DMS153 treated with DMSO at 0.1 percent for 48 hours (cell line): ENCODE measurements at regions not wholly inside any gene's neighbourhood (a gene's known extent, or its start where the extent isn't known, plus 50 kb on each side); places are given as distances from the start of the nearest gene placed in this dataset.

Experiments
- DNase-seq: peaks from one replicate; lab custom pipeline; 2025; ENCODE audit not compliant: unreplicated experiment; lab: John Stamatoyannopoulos, UW

- DNase-seq: no peak
Measured at GRCh38 chr6:14274016-14274415, 156.4 kb downstream of the CD83 start.

DNA sequence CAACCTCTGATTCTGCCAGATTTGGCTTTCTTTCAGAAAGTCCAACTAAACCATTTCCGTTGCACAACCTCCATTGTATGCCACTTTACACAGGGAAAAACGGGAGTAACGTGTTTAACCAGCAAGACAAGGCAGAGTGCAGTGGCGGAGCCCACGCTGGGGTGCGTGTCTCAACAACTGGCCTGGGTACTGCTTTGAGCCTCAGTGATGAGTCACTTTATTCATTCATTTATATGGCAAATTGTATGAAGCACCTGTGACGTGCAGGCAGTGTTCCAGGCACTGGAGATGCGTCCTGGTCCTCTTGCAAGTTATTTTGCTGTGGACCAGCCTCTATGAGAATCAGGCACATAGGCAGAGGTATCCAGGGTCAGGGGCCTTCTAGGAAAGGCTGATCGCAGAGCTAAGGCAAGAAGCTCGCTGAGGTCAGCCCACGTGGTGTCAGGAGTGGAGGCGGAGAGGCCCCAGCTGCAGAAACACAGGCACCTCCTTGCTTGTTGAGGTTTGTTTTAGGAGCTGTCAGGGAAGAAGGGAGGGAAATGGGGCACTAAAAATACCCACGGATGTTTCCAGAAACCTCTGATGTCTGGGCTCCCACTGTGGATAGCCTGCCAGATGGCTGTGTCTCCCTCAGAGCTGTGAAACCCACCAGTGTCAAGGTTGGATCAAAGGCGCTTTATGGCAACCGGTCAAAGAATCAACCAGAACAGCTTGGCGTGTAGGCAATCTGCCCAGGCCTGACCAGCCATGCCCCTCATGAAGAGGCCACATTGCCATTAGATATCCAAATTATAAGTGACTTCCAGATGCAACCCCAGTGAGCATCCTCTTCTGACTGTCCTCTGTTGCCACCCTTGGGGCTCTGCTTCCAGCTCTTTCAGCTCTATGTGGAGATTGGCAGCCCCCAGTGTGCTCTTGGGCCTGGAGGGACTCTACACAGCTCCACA, 157.2 kb downstream of the CD83 start:
- no peak for DNase-seq

DNA sequence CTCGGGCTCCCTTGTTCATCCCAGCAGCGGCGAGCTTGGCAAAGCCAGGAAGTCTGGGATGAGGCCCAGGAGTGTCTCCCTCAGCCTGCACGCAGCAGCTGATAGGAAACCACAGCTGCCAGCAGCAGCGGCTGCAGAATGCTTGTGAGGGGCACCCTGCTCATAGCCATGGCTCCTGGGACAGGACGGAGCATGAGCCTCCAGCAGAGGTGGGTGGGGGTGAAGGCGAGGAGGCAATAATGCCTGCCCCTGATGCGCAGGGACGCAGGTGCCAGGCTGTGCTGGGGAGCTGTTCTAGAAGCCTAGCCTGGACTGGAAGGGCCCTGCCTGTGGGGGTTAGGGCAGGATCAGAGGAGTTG, 157.9 kb downstream of the CD83 start:
- no peak for DNase-seq

- DNase-seq: no peak
Measured at GRCh38 chr6:14276071-14276470, 158.5 kb downstream of the CD83 start.

- DNase-seq: no peak
Measured at GRCh38 chr6:14276667-14277404, 159.3 kb downstream of the CD83 start.

- DNase-seq: no peak
Measured at GRCh38 chr6:14277405-14277930, 159.9 kb downstream of the CD83 start.

- no peak for DNase-seq
Measured at GRCh38 chr6:14278006-14278405, 160.4 kb downstream of the CD83 start.

DNA sequence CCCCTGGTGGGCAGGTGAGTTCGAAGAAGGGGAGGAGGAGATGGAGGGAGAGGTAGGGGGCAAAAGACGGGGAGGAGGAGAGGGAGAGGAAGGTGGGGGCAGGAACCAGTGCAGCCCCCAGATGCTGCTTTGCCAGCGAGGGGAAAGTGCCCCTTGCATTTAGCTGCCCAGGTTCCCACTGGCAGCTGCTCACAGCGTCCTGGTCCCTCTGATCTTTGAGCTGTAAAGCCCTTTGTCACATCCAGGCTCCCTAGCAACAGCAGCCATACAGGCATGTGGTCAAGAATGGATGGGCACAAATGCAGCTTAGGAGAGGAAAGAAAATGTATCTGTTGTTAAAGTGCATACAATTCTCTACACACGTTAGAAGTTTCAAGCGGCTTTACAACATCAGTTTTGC, 160.9 kb downstream of the CD83 start:
- DNase-seq: no peak

- no peak for DNase-seq
Measured at GRCh38 chr6:14280006-14280510, 162.5 kb downstream of the CD83 start.

DNA sequence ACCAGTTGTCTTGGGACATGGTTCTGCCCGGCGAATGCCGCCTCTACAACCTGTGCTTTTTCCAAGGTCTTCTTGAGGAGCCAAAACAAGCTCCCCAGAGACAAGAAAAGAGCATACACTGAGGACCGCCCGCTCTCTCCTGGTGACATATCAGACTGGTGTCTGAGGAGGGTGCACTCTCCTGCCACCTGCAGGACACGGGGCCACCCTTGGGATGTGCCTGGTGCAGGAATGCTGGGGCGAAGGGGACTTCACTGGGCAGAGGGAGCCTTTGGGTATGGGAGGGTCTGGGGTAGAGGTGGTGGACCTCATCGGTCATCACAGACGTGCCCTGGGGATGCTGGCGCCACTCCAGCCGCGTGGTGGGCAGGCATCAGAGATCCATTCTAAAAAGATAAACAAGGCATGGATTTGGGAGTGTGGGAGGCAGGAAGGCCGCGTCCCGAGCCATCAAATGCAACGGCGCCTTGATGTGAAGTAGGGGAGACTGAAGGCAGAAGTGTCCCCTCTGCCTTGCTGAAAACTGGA, 163.3 kb downstream of the CD83 start:
- DNase-seq: no peak

DNA sequence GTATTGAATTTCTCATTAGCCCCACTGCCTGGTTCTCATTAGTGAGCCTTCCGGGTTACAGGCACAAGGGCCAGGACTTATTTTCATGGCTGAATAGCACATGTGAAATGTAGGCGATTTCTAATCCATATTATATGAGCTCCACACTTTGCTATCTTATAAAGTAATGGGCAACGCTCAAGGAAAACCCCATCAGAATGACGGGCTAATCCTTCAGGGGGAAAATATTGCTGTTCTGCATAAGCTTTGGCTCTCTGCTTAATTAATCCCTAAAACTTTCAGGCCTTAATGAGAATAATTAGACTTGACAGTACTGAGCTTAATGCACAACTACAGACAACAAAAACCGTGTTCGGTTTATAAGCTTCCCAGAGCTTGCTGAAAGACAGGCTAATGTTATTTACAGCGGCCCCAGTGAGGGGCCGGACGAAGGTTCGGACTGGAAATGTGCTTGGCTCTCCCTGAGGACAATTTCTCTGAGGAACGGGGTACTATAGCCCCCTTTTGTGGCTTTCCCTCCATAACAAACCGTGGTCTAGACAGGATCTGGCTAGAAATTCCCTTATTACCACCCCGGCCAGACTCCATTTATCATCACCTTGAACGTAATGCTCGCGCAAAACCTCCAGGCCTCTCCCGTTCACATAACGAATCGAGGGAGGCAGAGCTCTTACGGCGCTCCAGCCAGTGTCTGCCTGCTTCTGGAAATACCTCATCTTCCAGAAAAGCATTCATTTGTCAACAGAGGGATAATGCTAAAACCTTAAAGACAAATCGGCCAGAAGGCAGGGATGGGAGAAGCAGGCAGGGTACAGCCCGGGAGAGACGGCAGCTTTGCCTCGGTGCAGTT, 164.5 kb downstream of the CD83 start:
- DNase-seq: no peak

- no peak for DNase-seq
Measured at GRCh38 chr6:14282854-14283505, 165.4 kb downstream of the CD83 start.

GRCh38 chr6:14283600-14284235, 166.1 kb downstream of the CD83 start:
- DNase-seq: no peak

- DNase-seq: no peak
Measured at GRCh38 chr6:14284969-14285590, 167.5 kb downstream of the CD83 start.

GRCh38 chr6:14286144-14286543, 168.6 kb downstream of the CD83 start:
- no peak for DNase-seq

- no peak for DNase-seq
Measured at GRCh38 chr6:14286634-14287428, 169.3 kb downstream of the CD83 start.

- DNase-seq: no peak
Measured at GRCh38 chr6:14287707-14288106, 170.1 kb downstream of the CD83 start.

DNA sequence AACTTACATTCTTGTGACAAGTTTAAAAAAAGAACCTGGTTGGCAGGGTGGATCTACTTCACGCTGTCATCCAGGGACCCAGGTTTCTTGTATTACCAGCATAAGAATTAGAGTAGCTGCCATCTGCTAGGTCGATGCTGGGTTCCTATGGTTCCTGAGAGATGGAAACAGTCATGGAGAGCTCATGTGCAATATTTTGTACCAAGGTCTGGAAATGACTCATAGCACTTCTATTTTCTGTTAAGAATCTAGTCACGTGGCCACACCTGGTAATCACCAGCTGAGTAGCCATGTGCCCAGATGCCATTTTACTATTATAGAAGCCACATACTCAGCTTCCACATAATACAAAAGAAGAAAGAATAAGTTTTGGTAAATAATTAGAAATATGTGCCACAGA, 171.3 kb downstream of the CD83 start:
- no peak for DNase-seq
